OCI-LY3 (cell line): ENCODE measurements at regions not wholly inside any gene's neighbourhood (a gene's known extent, or its start where the extent isn't known, plus 50 kb on each side); places are given as distances from the start of the nearest gene placed in this dataset.

Source experiments
- CTCF ChIP-seq: fragments of 200-600, 300-600 bp; sonication (generic); IDR thresholded peaks from 2 replicates; pipeline ENCODE4 v1.5.1; 2014; ENCODE audit warnings: antibody characterized with exemption, low read length, low read depth
- EZH2phosphoT487 ChIP-seq: fragments of 200-600 bp; shearing (Covaris generic); IDR thresholded peaks from 2 replicates; pipeline ENCODE4 v1.6.1; 2018; ENCODE audit warnings: antibody characterized with exemption, mixed run types, low read depth

DNA sequence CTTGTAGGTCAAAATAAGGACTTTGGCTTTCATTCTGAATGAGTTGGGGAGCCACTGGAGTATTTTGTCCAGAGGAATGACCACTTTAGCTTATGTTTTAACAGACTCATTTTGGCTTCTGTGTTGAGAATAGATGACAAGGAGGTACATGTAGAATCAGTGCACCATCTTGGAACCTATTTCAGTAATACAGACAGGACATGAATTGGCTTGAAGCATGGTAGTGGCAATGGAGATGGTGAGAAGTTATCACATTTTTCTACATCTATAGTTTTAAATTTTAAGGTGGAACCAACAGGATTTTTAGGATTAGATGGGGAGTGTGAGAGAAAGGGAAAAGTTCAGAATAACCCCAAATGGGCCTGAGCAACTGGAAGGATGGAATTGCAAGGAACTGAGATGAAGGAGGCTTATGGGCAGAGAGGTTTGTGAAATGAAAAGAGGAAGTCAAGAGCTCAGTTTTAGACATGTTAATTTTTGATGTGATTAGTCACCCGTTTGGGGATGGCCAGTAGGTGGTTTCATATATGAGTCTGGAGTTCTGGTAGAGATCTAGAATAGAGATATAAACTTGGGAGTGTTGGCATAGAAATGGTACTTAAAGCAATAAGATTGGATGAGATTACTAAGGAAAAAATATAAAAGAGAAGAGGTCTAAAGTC is 89.2 kb upstream of the JAZF1 start:
- TF ChIP-seq EZH2phosphoT487, result no peak
- no peak for TF ChIP-seq CTCF
